PC-3 (cell line): ENCODE measurements at regions not wholly inside any gene's neighbourhood (a gene's known extent, or its start where the extent isn't known, plus 50 kb on each side); places are given as distances from the start of the nearest gene placed in this dataset.

Experiments used
- ATAC-seq: fragments of 200-7000 bp; cut with Tn5 transposase; 2 replicates; pipeline ENCODE4 v1.9.1; 2020; ENCODE audit warnings: mild to moderate bottlenecking, moderate library complexity
- BruUV-seq: library from RNA; stranded (reverse); fragments of 400-500 nt; replicated peaks from 2 replicates; lab custom pipeline; 2021; lab: Mats Ljungman, UMichigan
- CTCF ChIA-PET: fragments of 300-600 bp; sonication (Branson Sonifier 250); formaldehyde crosslinking; loops from one replicate; lab custom pipeline; 2022; ENCODE audit warnings: antibody characterized with exemption; lab: Charles Lee
- POLR2A ChIA-PET: fragments of 300-600 bp; sonication (Branson Sonifier 250); formaldehyde crosslinking; loops from one replicate; lab custom pipeline; 2022; ENCODE audit warnings: antibody characterized with exemption; ENCODE audit not compliant: unreplicated experiment; lab: Charles Lee
- DNase-seq: peaks from one replicate; pipeline ENCODE4 v3.0.0-alpha.2; 2015
- H2AFZ ChIP-seq: fragments of 300-600 bp; sonication (generic); 2 replicates; pipeline ENCODE4 v1.6.0; 2016; ENCODE audit warnings: antibody characterized with exemption, low read length
- H3F3A ChIP-seq: fragments of 300-600 bp; sonication (generic); one replicate; pipeline ENCODE4 v1.6.0; 2017; ENCODE audit warnings: antibody characterized with exemption, low read length, control low read depth, mild to moderate bottlenecking; ENCODE audit not compliant: unreplicated experiment
- H3K27ac ChIP-seq: fragments of 300-600 bp; sonication (generic); 2 replicates; pipeline ENCODE4 v1.5.1; 2016; ENCODE audit warnings: mild to moderate bottlenecking, low read length
- H3K27me3 ChIP-seq: fragments of 300-600 bp; sonication (generic); 2 replicates; pipeline ENCODE4 v1.6.1; 2016; ENCODE audit warnings: low read length, mixed read lengths
- H3K36me3 ChIP-seq: fragments of 300-600 bp; sonication (generic); 2 replicates; pipeline ENCODE4 v1.6.1; 2016; ENCODE audit warnings: low read depth, mixed run types, low read length, mixed read lengths
- H3K4me1 ChIP-seq: fragments of 300-600 bp; sonication (generic); 2 replicates; pipeline ENCODE4 v1.5.1; 2016; ENCODE audit warnings: low read length; ENCODE audit not compliant: insufficient read depth
- H3K4me2 ChIP-seq: fragments of 300-600 bp; sonication (generic); 2 replicates; pipeline ENCODE4 v1.6.0; 2016; ENCODE audit warnings: low read length
- H3K4me3 ChIP-seq: fragments of 300-600 bp; sonication (generic); 2 replicates; pipeline ENCODE4 v1.5.1; 2016; ENCODE audit warnings: mild to moderate bottlenecking, low read length, mixed read lengths
- H3K79me2 ChIP-seq: fragments of 300-600 bp; sonication (generic); 2 replicates; pipeline ENCODE4 v1.6.1; 2017; ENCODE audit warnings: low read length, mixed read lengths
- H3K9ac ChIP-seq: fragments of 300-600 bp; sonication (generic); 2 replicates; pipeline ENCODE4 v1.6.0; 2016; ENCODE audit warnings: mild to moderate bottlenecking, low read length
- H3K9me2 ChIP-seq: fragments of 300-600 bp; sonication (generic); replicated peaks from 2 replicates; pipeline ENCODE4 v1.6.1; 2016; ENCODE audit warnings: mixed run types, low read length, mixed read lengths
- H3K9me3 ChIP-seq: fragments of 300-600 bp; sonication (generic); 2 replicates; pipeline ENCODE4 v1.6.1; 2016; ENCODE audit warnings: low read length, mixed read lengths
- H4K20me1 ChIP-seq: fragments of 300-600 bp; sonication (generic); 2 replicates; pipeline ENCODE4 v1.6.1; 2016; ENCODE audit warnings: low read length, mixed read lengths
- CTCF ChIP-seq: fragments of 300-600 bp; sonication (generic); conservative IDR thresholded peaks from 2 replicates; pipeline ENCODE4 v1.5.1; 2017; ENCODE audit warnings: antibody characterized with exemption, low read depth, mild to moderate bottlenecking, low read length
- EZH2 ChIP-seq: fragments of 300-600 bp; sonication (generic); IDR thresholded peaks from one replicate; pipeline ENCODE4 v1.6.1; 2017; ENCODE audit warnings: antibody characterized with exemption, mild to moderate bottlenecking, low read length; ENCODE audit not compliant: unreplicated experiment
- EZH2phosphoT487 ChIP-seq: fragments of 300-600 bp; sonication (generic); IDR thresholded peaks from 2 replicates; pipeline ENCODE4 v1.6.1; 2018; ENCODE audit warnings: mild to moderate bottlenecking, antibody characterized with exemption, low read length, borderline replicate concordance
- intact Hi-C: fragments of 100-400 bp; cut with micrococcal nuclease; formaldehyde crosslinking; loops from 2 replicates; pipeline ENCODE4 v1.9.0; 2023

GRCh38 chr1:30324251-30325084 lies 398.9 kb downstream of the MATN1 start:
- CTCF ChIA-PET, result no interaction called here
- POLR2A ChIA-PET, result no interaction called here
- no peak overlapping the region for H3K27ac ChIP-seq
- BruUV-seq, result no TSS peak
- H3K4me1 ChIP-seq, result no peaks in the 10 kb centered on the region
- peaks cover 24% of the 10 kb centered on the region for H3K27me3 ChIP-seq
- H3K36me3 ChIP-seq, result no peaks in the 10 kb centered on the region
- no peak overlapping the region for H3K4me2 ChIP-seq
- intact Hi-C loops, result no loop called here
- DNase-seq (no peak), ATAC-seq (no peak)
- no peaks in the 10 kb centered on the region for H3K79me2 ChIP-seq
- no peak overlapping the region for H3K9ac ChIP-seq
- no peaks in the 10 kb centered on the region for H3K9me3 ChIP-seq
- no peaks in the 10 kb centered on the region for H3F3A ChIP-seq
- H3K9me2 ChIP-seq, result no peaks in the 10 kb centered on the region
- no peak overlapping the region for H3K4me3 ChIP-seq
- no peak overlapping the region for H2AFZ ChIP-seq
- H4K20me1 ChIP-seq, result no peaks in the 10 kb centered on the region
- TF ChIP-seq EZH2, result no peak
- no peak for TF ChIP-seq EZH2phosphoT487
- no peak for TF ChIP-seq CTCF

- peaks cover 24% of the 10 kb centered on the region for H3K27me3 ChIP-seq
- no peaks in the 10 kb centered on the region for H3K9me2 ChIP-seq
- H3K27ac ChIP-seq, result no peak overlapping the region
- DNase-seq (no peak), ATAC-seq (no peak)
- TF ChIP-seq CTCF, result no peak
- no peak for TF ChIP-seq EZH2phosphoT487
- no peak for TF ChIP-seq EZH2
- BruUV-seq, result no TSS peak
- no peaks in the 10 kb centered on the region for H3K79me2 ChIP-seq
- no peak overlapping the region for H3K4me3 ChIP-seq
- H3K36me3 ChIP-seq, result no peaks in the 10 kb centered on the region
- no peaks in the 10 kb centered on the region for H3K9me3 ChIP-seq
- ChIA-PET CTCF (no interaction called here), POLR2A (no interaction called here)
- no peaks in the 10 kb centered on the region for H3K4me1 ChIP-seq
- H3K9ac ChIP-seq, result no peak overlapping the region
- H3K4me2 ChIP-seq, result no peak overlapping the region
- H2AFZ ChIP-seq, result no peak overlapping the region
- H4K20me1 ChIP-seq, result no peaks in the 10 kb centered on the region
- intact Hi-C loops, result no loop called here
- no peaks in the 10 kb centered on the region for H3F3A ChIP-seq
These were observed 399.5 kb downstream of the MATN1 start for GRCh38 chr1:30323841-30324240.

GRCh38 chr1:30323352-30323751 lies 400.0 kb downstream of the MATN1 start:
- Histone ChIP-seq H3K4me3 (no peak overlapping the region), H3K27me3 (peaks cover 24% of the 10 kb centered on the region), H4K20me1 (no peaks in the 10 kb centered on the region), H3K9me2 (no peaks in the 10 kb centered on the region), H3K36me3 (no peaks in the 10 kb centered on the region), H3K79me2 (no peaks in the 10 kb centered on the region), H3K9ac (no peak overlapping the region), H3K4me2 (no peak overlapping the region), H2AFZ (no peak overlapping the region), H3K27ac (no peak overlapping the region), H3K9me3 (no peaks in the 10 kb centered on the region), H3F3A (no peaks in the 10 kb centered on the region), H3K4me1 (no peaks in the 10 kb centered on the region)
- ATAC-seq, result no peak
- TF ChIP-seq CTCF (no peak), EZH2 (no peak), EZH2phosphoT487 (no peak)
- ChIA-PET CTCF (no interaction called here), POLR2A (no interaction called here)
- no peak for DNase-seq
- BruUV-seq, result no TSS peak
- intact Hi-C loops, result no loop called here
